HG03135 (cell line): ENCODE measurements at regions not wholly inside any gene's neighbourhood (a gene's known extent, or its start where the extent isn't known, plus 50 kb on each side); places are given as distances from the start of the nearest gene placed in this dataset.

Experiments used
- ATAC-seq: cut with Tn5 transposase; IDR thresholded peaks from one replicate; pipeline ENCODE4 v1.9.1; 2021; ENCODE audit warnings: mild to moderate bottlenecking, moderate library complexity; ENCODE audit not compliant: unreplicated experiment

GRCh38 chr9:107630156-107630555, 140.6 kb upstream of the KLF4 start:
- no peak for ATAC-seq

GRCh38 chr9:107628444-107628843, 138.9 kb upstream of the KLF4 start:
- ATAC-seq = no peak

DNA sequence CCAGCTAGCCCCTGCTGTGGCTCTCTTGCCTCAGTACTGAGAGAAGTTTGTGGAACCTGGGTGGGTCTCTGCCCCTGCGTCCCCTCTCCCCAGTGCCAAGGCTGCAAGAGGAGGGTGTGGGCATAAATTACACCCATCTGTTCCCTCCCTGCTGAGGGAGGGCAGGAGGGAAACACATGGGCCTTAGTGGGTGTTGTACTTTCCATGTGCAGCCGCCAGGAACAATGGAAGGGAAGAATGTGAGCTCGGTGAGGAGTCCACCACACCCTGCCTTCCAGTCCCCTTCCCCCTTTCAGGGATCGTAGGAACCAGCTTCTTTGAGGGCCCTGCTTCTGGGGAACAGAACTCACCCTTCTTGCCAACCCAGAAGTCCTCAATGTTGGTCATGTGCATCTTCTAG, 138.2 kb upstream of the KLF4 start:
- no peak for ATAC-seq

- ATAC-seq = no peak
Observed at GRCh38 chr9:107626118-107626517, 136.5 kb upstream of the KLF4 start.

- ATAC-seq = no peak
Observed at GRCh38 chr9:107625383-107625984, 135.9 kb upstream of the KLF4 start.

DNA sequence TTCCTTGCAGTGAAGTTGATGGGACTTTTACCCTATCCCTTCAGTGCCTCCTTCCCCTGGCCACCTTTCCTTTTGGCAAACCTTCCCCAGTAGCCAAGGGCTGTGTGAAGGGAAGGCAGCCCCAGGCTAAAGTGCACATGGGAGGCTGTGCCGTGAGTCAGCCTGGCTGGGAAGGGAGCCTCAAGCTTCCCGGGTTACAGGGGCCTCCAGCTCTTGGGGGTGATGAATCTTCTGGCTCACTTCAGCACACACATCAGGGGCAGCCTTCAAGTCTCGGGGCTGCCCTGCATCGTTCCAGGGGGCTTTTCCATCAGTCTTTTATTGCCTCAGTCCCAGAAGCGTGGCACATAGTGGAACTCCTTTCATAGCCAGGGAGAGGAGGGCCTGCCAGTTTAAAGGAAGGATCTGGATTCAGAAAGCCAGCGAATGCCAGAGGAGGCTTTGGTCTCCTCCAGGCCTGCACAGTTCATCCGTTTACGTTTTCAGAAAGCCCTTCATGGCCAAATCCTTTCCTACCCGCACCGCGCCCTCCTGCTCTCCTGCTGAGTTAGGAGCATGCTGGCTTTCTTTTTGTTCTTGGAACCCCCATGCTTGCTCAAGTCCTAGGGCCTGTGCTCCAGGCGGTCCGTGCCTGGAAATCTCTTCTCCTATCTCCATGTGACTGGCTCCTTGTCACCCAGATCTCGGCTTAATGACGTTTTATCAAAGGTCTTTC, 134.8 kb upstream of the KLF4 start:
- ATAC-seq = no peak

DNA sequence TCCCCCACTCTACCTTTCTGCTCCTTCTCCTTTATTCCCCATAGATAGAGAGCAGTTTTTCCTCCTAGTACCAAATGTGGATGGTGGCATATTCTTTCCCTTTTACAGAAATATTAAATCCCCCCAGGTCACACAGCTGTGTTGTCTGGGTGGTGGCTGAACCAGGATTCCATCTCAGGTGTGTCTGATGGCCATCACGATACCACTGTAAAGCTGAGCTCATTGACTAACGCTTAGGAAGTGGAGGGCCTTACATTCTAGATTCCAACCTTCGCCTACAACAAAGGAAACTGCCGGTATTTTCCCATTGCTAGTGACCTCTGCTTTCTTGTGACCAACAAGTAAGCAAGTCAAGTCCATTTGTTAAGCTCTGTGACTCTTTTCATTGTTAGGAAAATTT, 131.9 kb upstream of the KLF4 start:
- ATAC-seq = no peak

GRCh38 chr9:107620801-107621200, 131.2 kb upstream of the KLF4 start:
- ATAC-seq = no peak

GRCh38 chr9:107620236-107620635, 130.7 kb upstream of the KLF4 start:
- no peak for ATAC-seq

DNA sequence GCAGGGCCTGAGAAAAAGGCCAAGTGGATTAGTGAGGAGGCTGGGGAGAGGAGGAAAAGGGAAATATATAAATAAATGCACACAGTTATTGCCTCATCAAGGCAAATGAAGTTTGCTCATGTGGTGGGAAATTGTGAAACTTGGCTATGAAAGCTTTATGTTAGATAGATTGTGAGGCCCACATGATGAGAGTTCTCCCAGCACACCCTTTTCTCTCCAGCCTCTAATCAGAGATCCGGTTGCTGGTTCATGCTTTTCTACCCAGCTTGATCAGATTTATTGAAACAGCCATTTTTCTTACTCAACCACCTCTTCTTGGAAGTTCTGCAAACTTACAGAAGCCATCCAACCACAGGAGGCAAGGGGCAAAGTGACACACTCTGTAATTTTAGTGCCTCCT, 125.8 kb upstream of the KLF4 start:
- no peak for ATAC-seq

GRCh38 chr9:107614765-107615164, 125.2 kb upstream of the KLF4 start:
- ATAC-seq = no peak

DNA sequence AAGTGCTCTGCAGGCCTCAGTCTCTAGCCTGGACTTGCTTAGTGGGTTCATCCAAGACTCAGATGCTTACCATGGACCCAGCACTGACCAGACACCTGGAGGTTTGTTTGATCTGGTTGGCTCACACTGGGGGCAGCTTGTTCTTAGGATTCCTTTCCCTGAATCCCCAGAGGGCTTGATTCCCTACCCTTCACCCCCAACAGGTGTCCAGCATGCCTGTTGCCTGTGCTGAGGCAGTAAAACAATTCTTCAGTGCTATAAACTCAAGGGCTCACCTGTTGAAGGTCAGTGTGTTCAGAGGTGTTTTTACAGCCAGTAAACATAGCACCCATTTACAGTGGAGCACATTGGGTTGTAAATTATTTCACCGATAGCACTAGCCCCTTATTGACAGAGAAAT, 123.8 kb upstream of the KLF4 start:
- ATAC-seq = no peak

DNA sequence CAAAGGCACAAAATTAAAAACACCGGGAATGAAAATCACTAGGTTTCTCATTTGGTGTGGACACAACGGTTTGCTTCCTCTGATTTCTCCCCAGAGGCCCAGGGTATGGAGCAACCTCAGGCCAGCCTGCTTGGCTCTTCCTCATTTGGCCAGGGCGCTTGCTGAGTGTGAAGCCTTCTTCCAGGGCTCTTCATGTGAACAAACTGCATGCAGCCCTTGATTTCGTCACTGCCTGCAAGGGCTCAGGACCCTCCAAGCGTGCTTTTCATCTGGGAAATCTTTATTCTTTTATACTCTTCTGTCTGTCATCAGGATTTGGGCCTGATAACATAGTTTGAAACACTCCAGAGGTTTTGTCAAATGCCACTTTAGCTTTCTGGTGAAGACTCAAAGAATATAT, 122.6 kb upstream of the KLF4 start:
- ATAC-seq = no peak

GRCh38 chr9:107609547-107609946, 120.0 kb upstream of the KLF4 start:
- no peak for ATAC-seq

DNA sequence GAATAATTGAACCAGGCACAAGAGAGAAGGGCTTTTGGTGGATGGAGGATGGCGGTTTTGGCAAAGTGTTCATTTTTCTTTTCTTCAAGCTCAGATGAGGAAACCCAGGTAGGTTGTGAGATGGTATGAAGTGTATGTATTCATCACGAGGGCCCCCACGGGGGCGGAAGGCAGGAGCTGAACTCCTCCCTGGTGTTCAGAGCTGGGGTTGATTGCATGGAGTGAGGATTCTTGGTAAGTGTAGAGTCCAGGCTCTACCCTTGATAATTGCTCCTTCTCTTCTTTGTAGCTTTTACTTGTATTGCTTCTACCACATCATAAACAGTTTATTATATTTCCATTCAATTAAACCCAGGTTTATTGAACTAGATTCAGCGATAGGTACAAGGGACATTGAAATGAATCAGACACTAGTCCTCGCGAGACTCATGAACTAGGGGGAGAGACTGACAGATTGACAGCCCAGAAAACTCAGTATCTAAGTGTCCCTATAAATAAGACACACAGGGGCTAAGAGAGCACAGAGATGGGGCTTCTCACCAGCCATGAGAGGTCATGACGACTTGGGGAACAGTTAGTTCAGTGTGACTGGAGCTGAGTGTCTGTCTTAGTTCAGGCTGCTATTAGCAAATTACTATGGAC, 116.7 kb upstream of the KLF4 start:
- no peak for ATAC-seq

GRCh38 chr9:107605041-107605440, 115.5 kb upstream of the KLF4 start:
- ATAC-seq = no peak

DNA sequence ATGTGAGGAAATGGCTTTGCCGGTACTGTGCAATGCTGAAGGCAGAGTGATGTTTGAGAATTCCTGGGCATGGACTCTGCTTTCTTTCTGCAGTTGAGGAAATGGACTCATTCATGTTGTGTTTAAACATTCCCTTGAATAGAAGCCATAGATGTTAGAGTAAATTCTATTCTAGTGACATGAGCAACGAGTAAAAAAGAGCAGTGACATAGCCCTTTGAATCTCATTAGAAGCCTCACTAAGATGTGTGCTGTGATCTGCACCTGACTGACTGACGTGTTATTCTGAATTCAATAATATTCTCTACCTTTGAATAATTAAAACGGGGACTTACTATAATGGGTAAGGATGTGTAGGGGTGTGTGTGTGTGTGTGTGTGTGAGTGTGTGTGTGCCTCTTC, 113.7 kb upstream of the KLF4 start:
- ATAC-seq = no peak

DNA sequence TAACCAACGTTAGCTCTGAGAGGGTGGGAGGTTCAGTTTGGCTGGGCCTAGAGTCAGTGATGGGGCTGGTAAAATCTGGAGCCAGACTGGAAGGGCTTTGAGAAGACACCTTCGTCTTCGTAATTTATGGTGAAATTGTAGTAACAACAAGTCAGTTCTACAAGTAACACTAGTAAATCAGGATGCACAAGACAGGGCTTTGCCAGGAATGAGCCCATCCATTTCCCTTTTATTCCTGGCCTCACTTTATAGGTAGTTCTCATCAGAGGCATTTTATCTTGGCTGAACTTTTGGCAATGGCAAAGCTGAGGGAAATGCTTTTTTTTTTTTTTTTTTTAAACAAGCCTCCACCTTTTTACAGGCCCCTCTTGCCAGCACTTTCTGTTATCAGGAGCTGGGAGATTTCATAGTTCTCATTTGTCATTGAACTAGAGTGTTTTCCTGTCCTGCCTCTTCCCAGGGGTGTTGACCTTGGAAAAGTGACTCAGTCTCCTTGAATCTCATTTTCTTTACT, 110.5 kb upstream of the KLF4 start:
- ATAC-seq = no peak

- ATAC-seq = no peak
Observed at GRCh38 chr9:107597743-107598217, 108.2 kb upstream of the KLF4 start.

GRCh38 chr9:107594908-107595530, 105.5 kb upstream of the KLF4 start:
- ATAC-seq = no peak

- no peak for ATAC-seq
Observed at GRCh38 chr9:107593224-107593870, 103.8 kb upstream of the KLF4 start.
